GM12865 (cell line): ENCODE measurements at regions not wholly inside any gene's neighbourhood (a gene's known extent, or its start where the extent isn't known, plus 50 kb on each side); places are given as distances from the start of the nearest gene placed in this dataset.

ENCODE experiments used
- DNase-seq: peaks from one replicate; pipeline ENCODE4 v3.0.0; 2010; ENCODE audit warnings: low read depth
- H3K4me3 ChIP-seq: 2 replicates; pipeline ENCODE4 v1.5.1; 2011; ENCODE audit warnings: mild to moderate bottlenecking, low read depth, low read length, control low read depth
- TF ChIP-seq, protein P1 (sequence below): IDR thresholded peaks from 2 replicates; pipeline ENCODE4 v1.5.1; 2011; ENCODE audit warnings: low read length, control low read depth, low read depth, inconsistent platforms; ENCODE audit not compliant: insufficient read depth; ENCODE audit errors: missing control alignments

DNA sequence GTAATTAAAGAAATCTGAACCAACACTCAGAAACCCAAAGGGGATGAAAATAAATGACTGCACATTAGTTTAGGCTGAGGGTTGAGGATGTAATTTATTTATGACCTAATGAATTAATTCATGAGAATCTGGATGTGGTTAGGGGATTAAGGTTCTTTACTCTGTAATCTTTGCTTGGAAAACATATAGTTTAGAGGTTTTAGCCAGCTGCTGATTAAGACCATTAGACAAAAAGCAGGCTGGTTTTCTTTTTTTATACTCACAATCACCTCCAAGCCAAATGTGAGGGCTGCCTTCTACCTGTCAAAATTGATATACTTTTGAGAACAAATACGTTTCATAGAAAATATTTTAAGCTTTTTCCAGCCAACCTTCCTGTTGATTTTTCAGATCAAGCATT lies 2705.8 kb downstream of the PCDH7 start:
- TF ChIP-seq, protein P1, sequence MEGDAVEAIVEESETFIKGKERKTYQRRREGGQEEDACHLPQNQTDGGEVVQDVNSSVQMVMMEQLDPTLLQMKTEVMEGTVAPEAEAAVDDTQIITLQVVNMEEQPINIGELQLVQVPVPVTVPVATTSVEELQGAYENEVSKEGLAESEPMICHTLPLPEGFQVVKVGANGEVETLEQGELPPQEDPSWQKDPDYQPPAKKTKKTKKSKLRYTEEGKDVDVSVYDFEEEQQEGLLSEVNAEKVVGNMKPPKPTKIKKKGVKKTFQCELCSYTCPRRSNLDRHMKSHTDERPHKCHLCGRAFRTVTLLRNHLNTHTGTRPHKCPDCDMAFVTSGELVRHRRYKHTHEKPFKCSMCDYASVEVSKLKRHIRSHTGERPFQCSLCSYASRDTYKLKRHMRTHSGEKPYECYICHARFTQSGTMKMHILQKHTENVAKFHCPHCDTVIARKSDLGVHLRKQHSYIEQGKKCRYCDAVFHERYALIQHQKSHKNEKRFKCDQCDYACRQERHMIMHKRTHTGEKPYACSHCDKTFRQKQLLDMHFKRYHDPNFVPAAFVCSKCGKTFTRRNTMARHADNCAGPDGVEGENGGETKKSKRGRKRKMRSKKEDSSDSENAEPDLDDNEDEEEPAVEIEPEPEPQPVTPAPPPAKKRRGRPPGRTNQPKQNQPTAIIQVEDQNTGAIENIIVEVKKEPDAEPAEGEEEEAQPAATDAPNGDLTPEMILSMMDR = no peak
- H3K4me3 ChIP-seq = no peak overlapping the region
- no peak for DNase-seq

DNA sequence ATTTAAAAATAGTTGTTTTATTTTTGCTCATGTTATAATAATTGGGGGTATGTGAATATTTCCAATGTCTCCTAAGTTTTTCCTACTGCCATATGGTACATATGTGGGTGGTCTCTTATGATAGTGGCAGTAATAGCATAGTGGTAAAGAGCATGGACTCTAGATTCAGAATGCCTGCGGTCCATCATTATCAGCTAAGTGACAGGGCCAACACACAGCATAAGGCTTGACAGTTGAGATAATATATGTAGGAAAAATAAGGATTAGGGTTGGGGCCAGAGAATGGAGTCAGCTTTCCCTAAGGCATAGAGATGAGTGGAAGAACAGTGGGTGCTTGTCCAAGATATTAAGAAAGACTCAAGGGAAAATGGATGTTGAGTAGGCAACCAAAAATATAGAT lies 2707.5 kb downstream of the PCDH7 start:
- DNase-seq = no peak
- H3K4me3 ChIP-seq = no peak overlapping the region
- TF ChIP-seq, protein P1 = no peak

DNA sequence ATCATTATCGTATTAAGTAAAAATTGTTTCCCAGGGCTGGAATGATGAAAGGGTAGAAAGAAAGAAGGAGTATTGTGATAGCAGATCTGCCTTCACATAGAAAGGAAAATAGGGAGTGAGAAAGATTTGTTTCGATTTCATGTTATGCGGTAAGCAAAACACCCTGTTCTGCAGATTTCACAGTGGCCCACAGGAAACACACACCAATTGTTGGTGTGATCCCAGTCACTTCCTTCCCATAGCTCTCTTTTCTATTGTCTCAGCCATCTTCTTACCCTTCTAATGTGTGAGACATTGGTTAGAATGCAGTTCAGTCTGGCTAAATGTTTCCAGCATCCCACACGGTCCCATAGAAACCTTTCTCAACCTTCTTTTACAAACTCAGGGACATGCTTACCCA lies 2709.8 kb downstream of the PCDH7 start:
- no peak overlapping the region for H3K4me3 ChIP-seq
- no peak for DNase-seq
- TF ChIP-seq, protein P1 = no peak

DNA sequence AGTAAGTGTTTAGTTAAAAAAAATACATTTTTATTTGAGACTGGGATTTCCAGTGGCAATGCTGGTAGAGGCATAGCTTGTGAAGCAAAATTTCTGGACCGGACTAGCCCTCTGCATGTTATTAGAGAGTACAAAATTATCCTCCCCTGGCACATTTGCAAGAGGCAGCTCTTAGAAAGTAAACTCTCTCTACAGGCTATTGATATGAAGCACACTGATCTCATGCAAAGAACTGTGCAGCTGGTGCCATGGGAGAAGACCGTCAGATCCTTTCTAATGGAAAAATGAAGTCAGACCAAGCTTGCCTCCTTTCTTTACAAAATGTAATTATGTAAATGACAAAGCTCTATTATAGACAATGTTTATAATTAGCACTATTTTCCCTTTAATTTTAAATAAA lies 2717.2 kb downstream of the PCDH7 start:
- no peak for DNase-seq
- TF ChIP-seq, protein P1 = no peak
- H3K4me3 ChIP-seq = no peak overlapping the region

DNA sequence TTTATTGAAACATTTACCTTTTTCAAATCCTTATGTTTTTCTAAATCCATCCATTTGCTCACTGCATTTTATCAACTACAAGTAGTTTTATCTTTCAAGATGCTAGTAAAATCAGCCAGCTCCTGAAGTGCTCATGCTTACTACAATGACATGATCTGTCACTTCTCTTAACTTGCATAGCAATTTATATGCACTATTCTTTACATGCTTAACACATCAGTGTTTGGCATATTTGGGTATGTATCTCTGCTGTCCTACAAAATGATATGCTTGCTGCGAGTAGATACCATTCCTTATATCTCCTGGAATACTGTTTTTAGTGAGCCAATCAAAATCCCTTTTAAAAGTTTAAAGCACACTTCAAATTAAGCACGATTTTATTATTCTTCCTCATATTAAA lies 2726.8 kb downstream of the PCDH7 start:
- H3K4me3 ChIP-seq = no peak overlapping the region
- TF ChIP-seq, protein P1 = no peak
- DNase-seq = no peak

DNA sequence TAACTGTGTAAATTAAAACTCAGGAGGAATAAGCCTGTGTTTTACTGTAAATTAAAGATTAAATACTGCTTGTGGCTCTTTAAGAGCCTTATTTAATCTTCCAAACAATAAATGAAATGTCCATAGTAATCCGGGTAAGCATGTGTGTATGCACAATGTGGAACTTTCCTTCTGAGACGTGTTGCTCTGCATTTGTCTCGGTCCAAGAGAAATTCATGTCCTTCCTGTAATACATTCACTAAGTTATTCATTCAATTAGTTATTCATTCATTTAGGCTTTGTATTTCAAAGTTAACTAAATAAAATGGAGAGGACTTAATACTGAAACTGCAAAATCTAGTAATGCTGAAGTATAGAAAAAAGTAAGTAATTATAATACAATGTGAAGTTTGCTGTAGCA lies 2728.8 kb downstream of the PCDH7 start:
- no peak for DNase-seq
- TF ChIP-seq, protein P1 = no peak
- H3K4me3 ChIP-seq = no peak overlapping the region

DNA sequence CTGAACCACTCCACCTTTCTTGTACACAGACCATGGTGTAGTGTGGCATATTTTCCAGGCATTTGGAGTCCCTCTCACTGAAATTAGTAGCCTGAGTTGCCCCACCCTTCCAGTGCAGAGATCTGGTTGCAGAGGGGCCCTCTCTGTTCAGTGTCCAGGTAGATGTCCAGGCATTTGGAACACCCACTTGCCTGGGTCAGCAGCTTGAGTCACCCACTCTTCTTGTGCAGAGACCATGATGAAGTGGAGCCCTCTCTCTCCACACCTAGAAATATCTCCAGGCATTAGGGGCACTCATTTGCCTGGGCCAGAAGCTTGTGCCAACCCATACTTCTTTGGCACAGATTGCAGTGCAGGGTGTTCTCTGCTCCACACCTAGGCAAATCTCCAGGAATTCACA lies 2733.3 kb downstream of the PCDH7 start:
- no peak overlapping the region for H3K4me3 ChIP-seq
- DNase-seq = no peak

More for the DNA sequence above, 2733.3 kb downstream of the PCDH7 start:
- TF ChIP-seq, protein P1 = no peak
